ENCODE measurements at regions not wholly inside any gene's neighbourhood (a gene's known extent, or its start where the extent isn't known, plus 50 kb on each side); places are given as distances from the start of the nearest gene placed in this dataset.

DNA sequence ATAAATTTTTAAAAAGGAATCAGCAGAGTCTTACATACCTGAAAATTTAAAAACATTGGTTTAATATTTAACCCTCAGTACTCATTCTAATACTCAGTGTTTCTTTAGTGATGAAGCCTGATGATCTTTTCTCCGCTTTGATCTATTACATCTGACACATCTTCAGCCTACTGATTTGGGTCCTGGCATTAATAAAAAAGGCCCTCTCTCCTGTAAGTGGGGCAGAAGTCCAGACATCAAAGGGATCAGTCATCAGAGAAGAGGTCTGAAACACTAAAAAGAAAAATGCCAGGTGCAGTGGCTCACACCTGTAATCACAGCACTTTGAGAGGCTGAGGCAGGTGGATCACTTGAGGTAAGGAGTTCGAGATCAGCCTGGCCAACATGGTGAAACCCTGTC is 581.1 kb upstream of the LRATD1 start:
- Histone ChIP-seq H3K79me2 (ENCODE audit: control insufficient read depth, insufficient read depth, low read length) (no peaks in the 10 kb centered on the region), H3K9ac (replicated peaks; ENCODE audit: extremely low read depth, insufficient read depth, low read length) (no peak overlapping the region), H3K36me3 (ENCODE audit: control insufficient read depth in 2 of 2, extremely low read depth in 1 of 2, insufficient read depth in 2 of 2, low read length in 2 of 2) (no peaks in the 10 kb centered on the region), H3K4me2 (ENCODE audit: insufficient read depth, low read length) (no peak overlapping the region), H3K9me1 (replicated peaks; ENCODE audit: control insufficient read depth, extremely low read depth, insufficient read depth, low read length) (no peaks in the 10 kb centered on the region), H2AFZ (ENCODE audit: low read depth, low read length) (no peak overlapping the region), H4K20me1 (replicated peaks; ENCODE audit: control insufficient read depth, extremely low read depth, insufficient read depth, low read length) (no peaks in the 10 kb centered on the region), H3K27ac (ENCODE audit: insufficient read depth, low read depth, low read length) (no peak overlapping the region), H3K9me3 (replicated peaks; ENCODE audit: control insufficient read depth, insufficient read depth, low read length) (peaks cover 3% of the 10 kb centered on the region), H3K4me1 (ENCODE audit: control insufficient read depth, extremely low read depth, insufficient read depth, low read length) (no peaks in the 10 kb centered on the region), H3K27me3 (ENCODE audit: control insufficient read depth in 2 of 2, insufficient read depth in 2 of 2, low read length in 2 of 2) (no peaks in the 10 kb centered on the region), H3K4me3 (replicated peaks in 1 of 3; ENCODE audit: insufficient read depth in 1 of 3, low read depth in 1 of 3, low read length in 3 of 3) (no peak overlapping the region)
- intact Hi-C loops (cut with micrococcal nuclease) (no loop called here), dilution Hi-C loops (cut with MboI; ENCODE audit: extremely low pct_ligation_motif_present, low sequenced_read_pairs) (no loop called here)
- FAIRE-seq (no peak), DNase-seq (ENCODE audit: low read depth, low spot score) (no peak)
- POLR2A ChIA-PET = no interaction called here
- no TSS peak for BruUV-seq (replicated peaks)
- CTCF ChIA-PET = no interaction called here
- TF ChIP-seq JUN (IDR thresholded peaks at IDR 0.05; ENCODE audit: borderline replicate concordance, insufficient read depth, insufficient read length, low read depth) = no peak
- TF ChIP-seq, protein P1, sequence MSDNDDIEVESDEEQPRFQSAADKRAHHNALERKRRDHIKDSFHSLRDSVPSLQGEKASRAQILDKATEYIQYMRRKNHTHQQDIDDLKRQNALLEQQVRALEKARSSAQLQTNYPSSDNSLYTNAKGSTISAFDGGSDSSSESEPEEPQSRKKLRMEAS (IDR thresholded peaks at IDR 0.05; ENCODE audit: insufficient read depth, insufficient read length) = no peak
- TF ChIP-seq POLR2A (IDR thresholded peaks at IDR 0.05; ENCODE audit: low read depth, low read length) = no peak
- TF ChIP-seq POLR2AphosphoS5 (IDR thresholded peaks at IDR 0.05; ENCODE audit: insufficient read depth, low read depth, low read length) = no peak
- no peak for TF ChIP-seq FOS (IDR thresholded peaks at IDR 0.05; ENCODE audit: borderline replicate concordance, insufficient read depth, low read length)
- TF ChIP-seq, protein P2, sequence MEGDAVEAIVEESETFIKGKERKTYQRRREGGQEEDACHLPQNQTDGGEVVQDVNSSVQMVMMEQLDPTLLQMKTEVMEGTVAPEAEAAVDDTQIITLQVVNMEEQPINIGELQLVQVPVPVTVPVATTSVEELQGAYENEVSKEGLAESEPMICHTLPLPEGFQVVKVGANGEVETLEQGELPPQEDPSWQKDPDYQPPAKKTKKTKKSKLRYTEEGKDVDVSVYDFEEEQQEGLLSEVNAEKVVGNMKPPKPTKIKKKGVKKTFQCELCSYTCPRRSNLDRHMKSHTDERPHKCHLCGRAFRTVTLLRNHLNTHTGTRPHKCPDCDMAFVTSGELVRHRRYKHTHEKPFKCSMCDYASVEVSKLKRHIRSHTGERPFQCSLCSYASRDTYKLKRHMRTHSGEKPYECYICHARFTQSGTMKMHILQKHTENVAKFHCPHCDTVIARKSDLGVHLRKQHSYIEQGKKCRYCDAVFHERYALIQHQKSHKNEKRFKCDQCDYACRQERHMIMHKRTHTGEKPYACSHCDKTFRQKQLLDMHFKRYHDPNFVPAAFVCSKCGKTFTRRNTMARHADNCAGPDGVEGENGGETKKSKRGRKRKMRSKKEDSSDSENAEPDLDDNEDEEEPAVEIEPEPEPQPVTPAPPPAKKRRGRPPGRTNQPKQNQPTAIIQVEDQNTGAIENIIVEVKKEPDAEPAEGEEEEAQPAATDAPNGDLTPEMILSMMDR (IDR thresholded peaks at IDR 0.05; ENCODE audit: extremely low read depth in 1 of 2, insufficient read depth in 1 of 2, low read depth in 1 of 2, low read length in 2 of 2) = no peak
- TF ChIP-seq EZH2 (IDR thresholded peaks at IDR 0.05; ENCODE audit: borderline replicate concordance, low read depth, low read length, severe bottlenecking) = no peak
- no peak for TF ChIP-seq MYC (IDR thresholded peaks at IDR 0.05; ENCODE audit: low read depth, low read length)
- TF ChIP-seq GATA2 (IDR thresholded peaks at IDR 0.05; ENCODE audit: insufficient read depth, insufficient read length, low read depth, low read length) = no peak

All from endothelial cell of umbilical vein (primary cell).